NCI-H2029 treated with DMSO at 0.1 percent for 48 hours (cell line): ENCODE measurements at regions not wholly inside any gene's neighbourhood (a gene's known extent, or its start where the extent isn't known, plus 50 kb on each side); places are given as distances from the start of the nearest gene placed in this dataset.

ENCODE experiments used
- DNase-seq: peaks from one replicate; lab custom pipeline; 2025; lab: John Stamatoyannopoulos, UW

GRCh38 chr13:99911965-99912566 is 59.5 kb downstream of the ZIC5 start:
- no peak for DNase-seq

GRCh38 chr13:99911069-99911964 is 60.2 kb downstream of the ZIC5 start:
- DNase-seq: no peak

GRCh38 chr13:99909836-99910619 is 61.5 kb downstream of the ZIC5 start:
- no peak for DNase-seq

- DNase-seq: no peak
These were observed 62.3 kb downstream of the ZIC5 start for GRCh38 chr13:99909097-99909835.

GRCh38 chr13:99908140-99908803 is 63.3 kb downstream of the ZIC5 start:
- peak; percentile 57 for DNase-seq

- no peak for DNase-seq
These were observed 63.9 kb downstream of the ZIC5 start for GRCh38 chr13:99907627-99908026.

GRCh38 chr13:99907038-99907437 is 64.5 kb downstream of the ZIC5 start:
- no peak for DNase-seq

GRCh38 chr13:99905814-99906213 is 65.8 kb downstream of the ZIC5 start:
- DNase-seq: no peak

GRCh38 chr13:99905224-99905623 is 66.3 kb downstream of the ZIC5 start:
- no peak for DNase-seq

GRCh38 chr13:99903140-99903539 is 68.4 kb downstream of the ZIC5 start:
- no peak for DNase-seq

GRCh38 chr13:99902657-99903056 is 68.9 kb downstream of the ZIC5 start:
- no peak for DNase-seq

GRCh38 chr13:99900960-99901359 is 70.6 kb downstream of the ZIC5 start:
- no peak for DNase-seq

GRCh38 chr13:99898421-99898820 is 73.1 kb downstream of the ZIC5 start:
- no peak for DNase-seq

GRCh38 chr13:99897076-99897440 is 74.5 kb downstream of the ZIC5 start:
- DNase-seq: no peak

- DNase-seq: no peak
These were observed 75.0 kb downstream of the ZIC5 start for GRCh38 chr13:99896369-99897075.

- no peak for DNase-seq
These were observed 75.9 kb downstream of the ZIC5 start for GRCh38 chr13:99895444-99896368.

GRCh38 chr13:99894840-99895443 is 76.6 kb downstream of the ZIC5 start:
- DNase-seq: no peak

GRCh38 chr13:99894105-99894839 is 77.3 kb downstream of the ZIC5 start:
- DNase-seq: no peak

GRCh38 chr13:99893567-99893966 is 78.0 kb downstream of the ZIC5 start:
- DNase-seq: no peak
